GM12878 (cell line): ENCODE measurements at regions not wholly inside any gene's neighbourhood (a gene's known extent, or its start where the extent isn't known, plus 50 kb on each side); places are given as distances from the start of the nearest gene placed in this dataset.

Experiments used
- RCOR1 ChIP-seq: conservative IDR thresholded peaks from 2 replicates; pipeline ENCODE4 v1.6.1; 2012; ENCODE audit warnings: low read depth, low read length, improper control_type of control experiment
- TF ChIP-seq, protein P1 (sequence below), 3 experiments: IDR thresholded peaks in 2 of 3; conservative IDR thresholded peaks in 1 of 3; 2 replicates each; pipeline ENCODE4 v1.5.1; 2011; ENCODE audit warnings: low read depth in 3 of 3, low read length in 3 of 3, mild to moderate bottlenecking in 3 of 3, control low read depth in 2 of 3, moderate library complexity in 2 of 3, inconsistent platforms in 1 of 3, mixed read lengths in 1 of 3; ENCODE audit not compliant: control insufficient read depth in 2 of 3, insufficient read depth in 1 of 3; ENCODE audit errors: extremely low read depth in 1 of 3
- TF ChIP-seq, protein P2 (sequence below): fragments of 450-650 bp; IDR thresholded peaks from 2 replicates; pipeline ENCODE4 v1.6.1; 2017; ENCODE audit warnings: antibody characterized with exemption, mild to moderate bottlenecking, moderate library complexity

DNA sequence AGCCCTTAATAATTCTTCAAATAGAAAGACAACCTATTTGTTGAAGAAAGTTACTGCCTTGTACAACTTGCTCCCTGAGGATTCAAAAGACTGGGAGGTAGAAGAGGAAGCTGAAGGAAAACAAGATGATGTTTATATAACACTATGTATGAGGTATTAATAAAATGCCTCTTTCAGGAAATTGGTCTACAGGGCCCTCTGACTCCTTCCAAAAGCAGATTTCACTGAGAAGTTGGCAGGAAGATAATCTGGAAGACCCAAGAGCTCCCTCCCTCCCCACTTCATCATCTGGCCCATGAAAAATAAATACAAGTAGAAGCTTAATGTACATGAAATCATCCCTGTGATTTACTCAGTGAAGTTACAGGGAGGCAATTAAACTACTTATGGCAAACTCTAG, 107.5 kb upstream of the MAGEC2 start:
- TF ChIP-seq, protein P1, sequence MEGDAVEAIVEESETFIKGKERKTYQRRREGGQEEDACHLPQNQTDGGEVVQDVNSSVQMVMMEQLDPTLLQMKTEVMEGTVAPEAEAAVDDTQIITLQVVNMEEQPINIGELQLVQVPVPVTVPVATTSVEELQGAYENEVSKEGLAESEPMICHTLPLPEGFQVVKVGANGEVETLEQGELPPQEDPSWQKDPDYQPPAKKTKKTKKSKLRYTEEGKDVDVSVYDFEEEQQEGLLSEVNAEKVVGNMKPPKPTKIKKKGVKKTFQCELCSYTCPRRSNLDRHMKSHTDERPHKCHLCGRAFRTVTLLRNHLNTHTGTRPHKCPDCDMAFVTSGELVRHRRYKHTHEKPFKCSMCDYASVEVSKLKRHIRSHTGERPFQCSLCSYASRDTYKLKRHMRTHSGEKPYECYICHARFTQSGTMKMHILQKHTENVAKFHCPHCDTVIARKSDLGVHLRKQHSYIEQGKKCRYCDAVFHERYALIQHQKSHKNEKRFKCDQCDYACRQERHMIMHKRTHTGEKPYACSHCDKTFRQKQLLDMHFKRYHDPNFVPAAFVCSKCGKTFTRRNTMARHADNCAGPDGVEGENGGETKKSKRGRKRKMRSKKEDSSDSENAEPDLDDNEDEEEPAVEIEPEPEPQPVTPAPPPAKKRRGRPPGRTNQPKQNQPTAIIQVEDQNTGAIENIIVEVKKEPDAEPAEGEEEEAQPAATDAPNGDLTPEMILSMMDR (IDR thresholded peaks at IDR 0.05 in 2 of 3, conservative IDR thresholded peaks at IDR 0.05 in 1 of 3; ENCODE audit: control insufficient read depth in 2 of 3, extremely low read depth in 1 of 3, insufficient read depth in 1 of 3, low read depth in 3 of 3, low read length in 3 of 3), result no peak
- TF ChIP-seq, protein P2, sequence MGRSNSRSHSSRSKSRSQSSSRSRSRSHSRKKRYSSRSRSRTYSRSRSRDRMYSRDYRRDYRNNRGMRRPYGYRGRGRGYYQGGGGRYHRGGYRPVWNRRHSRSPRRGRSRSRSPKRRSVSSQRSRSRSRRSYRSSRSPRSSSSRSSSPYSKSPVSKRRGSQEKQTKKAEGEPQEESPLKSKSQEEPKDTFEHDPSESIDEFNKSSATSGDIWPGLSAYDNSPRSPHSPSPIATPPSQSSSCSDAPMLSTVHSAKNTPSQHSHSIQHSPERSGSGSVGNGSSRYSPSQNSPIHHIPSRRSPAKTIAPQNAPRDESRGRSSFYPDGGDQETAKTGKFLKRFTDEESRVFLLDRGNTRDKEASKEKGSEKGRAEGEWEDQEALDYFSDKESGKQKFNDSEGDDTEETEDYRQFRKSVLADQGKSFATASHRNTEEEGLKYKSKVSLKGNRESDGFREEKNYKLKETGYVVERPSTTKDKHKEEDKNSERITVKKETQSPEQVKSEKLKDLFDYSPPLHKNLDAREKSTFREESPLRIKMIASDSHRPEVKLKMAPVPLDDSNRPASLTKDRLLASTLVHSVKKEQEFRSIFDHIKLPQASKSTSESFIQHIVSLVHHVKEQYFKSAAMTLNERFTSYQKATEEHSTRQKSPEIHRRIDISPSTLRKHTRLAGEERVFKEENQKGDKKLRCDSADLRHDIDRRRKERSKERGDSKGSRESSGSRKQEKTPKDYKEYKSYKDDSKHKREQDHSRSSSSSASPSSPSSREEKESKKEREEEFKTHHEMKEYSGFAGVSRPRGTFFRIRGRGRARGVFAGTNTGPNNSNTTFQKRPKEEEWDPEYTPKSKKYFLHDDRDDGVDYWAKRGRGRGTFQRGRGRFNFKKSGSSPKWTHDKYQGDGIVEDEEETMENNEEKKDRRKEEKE, result no peak
- TF ChIP-seq RCOR1, result no peak
